ENCODE measurements at regions not wholly inside any gene's neighbourhood (a gene's known extent, or its start where the extent isn't known, plus 50 kb on each side); places are given as distances from the start of the nearest gene placed in this dataset.

DNA sequence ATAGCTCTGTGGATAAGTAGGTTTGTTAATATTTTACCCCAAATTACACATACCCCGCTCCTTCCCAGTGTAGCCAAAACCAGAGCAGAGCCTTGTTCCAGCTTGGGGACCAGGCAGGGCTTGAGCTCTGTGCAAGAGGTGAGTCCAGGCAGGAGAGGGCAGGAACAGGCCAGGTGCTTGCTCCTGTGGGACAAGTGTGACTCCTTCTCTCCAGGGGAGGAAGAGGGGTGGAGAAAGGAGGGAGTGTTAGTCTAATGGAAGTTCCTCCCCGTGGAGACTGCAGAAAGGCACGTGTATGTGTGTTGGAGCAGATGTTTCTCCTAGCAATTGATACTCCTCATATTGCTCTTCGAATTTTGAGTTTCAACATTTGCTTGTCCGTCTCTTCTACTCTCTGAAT lies 201.0 kb downstream of the FGF9 start:
- DNase-seq (ENCODE audit: low read depth, low spot score) = no peak

DNA sequence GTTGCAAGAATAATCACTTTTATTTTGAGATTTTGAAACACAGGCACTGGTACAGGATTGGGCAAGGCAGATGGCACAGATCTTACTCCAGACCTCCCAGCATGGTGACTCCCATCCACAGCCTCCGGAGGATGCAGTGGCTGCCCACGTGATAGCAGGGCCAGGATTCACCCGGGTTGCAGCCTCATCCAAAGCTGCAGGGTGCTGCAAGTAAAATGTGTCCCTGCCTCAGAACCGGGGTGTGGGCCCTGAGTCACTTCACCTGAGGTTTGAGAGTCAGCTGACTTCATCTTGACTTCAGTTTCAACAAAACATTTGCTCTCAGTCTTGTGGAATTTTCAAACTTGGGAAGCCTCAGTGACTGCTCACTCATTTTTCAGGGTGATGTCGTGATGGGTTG lies 201.9 kb downstream of the FGF9 start:
- CTCF ChIA-PET = no interaction called here
- Histone ChIP-seq H3K4me3 (ENCODE audit: low read depth in 2 of 2, low read length in 2 of 2) (no peak overlapping the region), H3K36me3 (ENCODE audit: control insufficient read depth, insufficient read depth, low read length) (no peaks in the 10 kb centered on the region), H3K9me3 (ENCODE audit: control insufficient read depth, insufficient read depth, low read depth, low read length) (no peaks in the 10 kb centered on the region), H3K27ac (ENCODE audit: low read length) (no peak overlapping the region), H3K27me3 (ENCODE audit: control insufficient read depth, insufficient read depth, low read length) (no peaks in the 10 kb centered on the region), H3K4me1 (ENCODE audit: control insufficient read depth, insufficient read depth, low read length) (no peaks in the 10 kb centered on the region)
- intact Hi-C loops (cut with micrococcal nuclease; ENCODE audit: unreplicated experiment) (no loop called here), in situ Hi-C loops (cut with HindIII; ENCODE audit: low pct_unique_long_range_greater_than_20kb, low sequenced_read_pairs) (no loop called here)
- no peak for TF ChIP-seq POLR2AphosphoS5 (IDR thresholded peaks at IDR 0.05; ENCODE audit: low read depth, low read length)
- TF ChIP-seq, protein P1, sequence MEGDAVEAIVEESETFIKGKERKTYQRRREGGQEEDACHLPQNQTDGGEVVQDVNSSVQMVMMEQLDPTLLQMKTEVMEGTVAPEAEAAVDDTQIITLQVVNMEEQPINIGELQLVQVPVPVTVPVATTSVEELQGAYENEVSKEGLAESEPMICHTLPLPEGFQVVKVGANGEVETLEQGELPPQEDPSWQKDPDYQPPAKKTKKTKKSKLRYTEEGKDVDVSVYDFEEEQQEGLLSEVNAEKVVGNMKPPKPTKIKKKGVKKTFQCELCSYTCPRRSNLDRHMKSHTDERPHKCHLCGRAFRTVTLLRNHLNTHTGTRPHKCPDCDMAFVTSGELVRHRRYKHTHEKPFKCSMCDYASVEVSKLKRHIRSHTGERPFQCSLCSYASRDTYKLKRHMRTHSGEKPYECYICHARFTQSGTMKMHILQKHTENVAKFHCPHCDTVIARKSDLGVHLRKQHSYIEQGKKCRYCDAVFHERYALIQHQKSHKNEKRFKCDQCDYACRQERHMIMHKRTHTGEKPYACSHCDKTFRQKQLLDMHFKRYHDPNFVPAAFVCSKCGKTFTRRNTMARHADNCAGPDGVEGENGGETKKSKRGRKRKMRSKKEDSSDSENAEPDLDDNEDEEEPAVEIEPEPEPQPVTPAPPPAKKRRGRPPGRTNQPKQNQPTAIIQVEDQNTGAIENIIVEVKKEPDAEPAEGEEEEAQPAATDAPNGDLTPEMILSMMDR (IDR thresholded peaks at IDR 0.05) = no peak
- POLR2A ChIA-PET = no interaction called here
- ATAC-seq (no peak), DNase-seq (ENCODE audit: low read depth, low spot score) (no peak)
- BruUV-seq (replicated peaks) = no TSS peak

More for the DNA sequence above, 201.0 kb downstream of the FGF9 start:
- Histone ChIP-seq H3K36me3 (ENCODE audit: control insufficient read depth, insufficient read depth, low read length) (no peaks in the 10 kb centered on the region), H3K27me3 (ENCODE audit: control insufficient read depth, insufficient read depth, low read length) (no peaks in the 10 kb centered on the region), H3K27ac (ENCODE audit: low read length) (no peak overlapping the region), H3K4me3 (ENCODE audit: low read depth in 2 of 2, low read length in 2 of 2) (no peak overlapping the region), H3K9me3 (ENCODE audit: control insufficient read depth, insufficient read depth, low read depth, low read length) (no peaks in the 10 kb centered on the region), H3K4me1 (ENCODE audit: control insufficient read depth, insufficient read depth, low read length) (no peaks in the 10 kb centered on the region)
- POLR2A ChIA-PET = no interaction called here
- TF ChIP-seq, protein P2, sequence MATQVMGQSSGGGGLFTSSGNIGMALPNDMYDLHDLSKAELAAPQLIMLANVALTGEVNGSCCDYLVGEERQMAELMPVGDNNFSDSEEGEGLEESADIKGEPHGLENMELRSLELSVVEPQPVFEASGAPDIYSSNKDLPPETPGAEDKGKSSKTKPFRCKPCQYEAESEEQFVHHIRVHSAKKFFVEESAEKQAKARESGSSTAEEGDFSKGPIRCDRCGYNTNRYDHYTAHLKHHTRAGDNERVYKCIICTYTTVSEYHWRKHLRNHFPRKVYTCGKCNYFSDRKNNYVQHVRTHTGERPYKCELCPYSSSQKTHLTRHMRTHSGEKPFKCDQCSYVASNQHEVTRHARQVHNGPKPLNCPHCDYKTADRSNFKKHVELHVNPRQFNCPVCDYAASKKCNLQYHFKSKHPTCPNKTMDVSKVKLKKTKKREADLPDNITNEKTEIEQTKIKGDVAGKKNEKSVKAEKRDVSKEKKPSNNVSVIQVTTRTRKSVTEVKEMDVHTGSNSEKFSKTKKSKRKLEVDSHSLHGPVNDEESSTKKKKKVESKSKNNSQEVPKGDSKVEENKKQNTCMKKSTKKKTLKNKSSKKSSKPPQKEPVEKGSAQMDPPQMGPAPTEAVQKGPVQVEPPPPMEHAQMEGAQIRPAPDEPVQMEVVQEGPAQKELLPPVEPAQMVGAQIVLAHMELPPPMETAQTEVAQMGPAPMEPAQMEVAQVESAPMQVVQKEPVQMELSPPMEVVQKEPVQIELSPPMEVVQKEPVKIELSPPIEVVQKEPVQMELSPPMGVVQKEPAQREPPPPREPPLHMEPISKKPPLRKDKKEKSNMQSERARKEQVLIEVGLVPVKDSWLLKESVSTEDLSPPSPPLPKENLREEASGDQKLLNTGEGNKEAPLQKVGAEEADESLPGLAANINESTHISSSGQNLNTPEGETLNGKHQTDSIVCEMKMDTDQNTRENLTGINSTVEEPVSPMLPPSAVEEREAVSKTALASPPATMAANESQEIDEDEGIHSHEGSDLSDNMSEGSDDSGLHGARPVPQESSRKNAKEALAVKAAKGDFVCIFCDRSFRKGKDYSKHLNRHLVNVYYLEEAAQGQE (IDR thresholded peaks at IDR 0.05; ENCODE audit: insufficient read depth in 1 of 2, low read depth in 2 of 2, low read length in 1 of 2) = no peak
- CTCF ChIA-PET = no interaction called here
- intact Hi-C loops (cut with micrococcal nuclease; ENCODE audit: unreplicated experiment) = no loop called here
- BruUV-seq (replicated peaks) = no TSS peak
- ATAC-seq = no peak
- in situ Hi-C loops (cut with HindIII; ENCODE audit: low pct_unique_long_range_greater_than_20kb, low sequenced_read_pairs) = no loop called here

DNA sequence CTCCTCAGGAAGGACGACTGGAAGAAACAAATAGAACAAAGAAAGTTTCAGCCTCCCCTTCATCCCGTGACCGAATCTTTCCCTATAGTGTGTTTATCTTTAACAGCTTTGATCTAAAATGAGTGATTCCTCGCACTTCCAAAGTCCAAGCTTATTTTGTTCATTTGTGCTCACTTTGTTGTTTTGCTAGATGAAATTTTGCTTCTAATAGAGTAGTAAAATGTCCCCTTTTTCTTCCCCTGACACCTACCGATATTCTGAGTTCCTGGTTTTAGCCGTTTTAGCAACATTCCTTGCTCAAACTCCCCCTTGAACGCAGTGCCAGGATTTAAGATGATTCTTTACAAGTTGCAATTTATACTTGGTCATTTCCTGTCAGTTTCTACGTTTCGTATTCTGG lies 204.2 kb downstream of the FGF9 start:
- ATAC-seq (no peak), DNase-seq (ENCODE audit: low read depth, low spot score) (no peak)
- no peaks in the 10 kb centered on the region for H3K4me1 ChIP-seq (ENCODE audit: control insufficient read depth, insufficient read depth, low read length)
- in situ Hi-C loops (cut with HindIII; ENCODE audit: low pct_unique_long_range_greater_than_20kb, low sequenced_read_pairs) (no loop called here), intact Hi-C loops (cut with micrococcal nuclease; ENCODE audit: unreplicated experiment) (no loop called here)
- POLR2A ChIA-PET = no interaction called here
- no peak overlapping the region for H3K27ac ChIP-seq (ENCODE audit: low read length)
- no peak for TF ChIP-seq POLR2AphosphoS5 (IDR thresholded peaks at IDR 0.05; ENCODE audit: low read depth, low read length)
- TF ChIP-seq, protein P2 (IDR thresholded peaks at IDR 0.05; ENCODE audit: insufficient read depth in 1 of 2, low read depth in 2 of 2, low read length in 1 of 2) = no peak
- TF ChIP-seq, protein P1 (IDR thresholded peaks at IDR 0.05) = no peak
- TF ChIP-seq SIN3A (IDR thresholded peaks at IDR 0.05; ENCODE audit: borderline replicate concordance, insufficient read depth, low read depth, low read length) = no peak
- TF ChIP-seq TCF7L2 (IDR thresholded peaks at IDR 0.05; ENCODE audit: low read depth, low read length) = no peak
- H3K36me3 ChIP-seq (ENCODE audit: control insufficient read depth, insufficient read depth, low read length) = no peaks in the 10 kb centered on the region
- no TSS peak for BruUV-seq (replicated peaks)
- H3K4me3 ChIP-seq (ENCODE audit: low read depth in 2 of 2, low read length in 2 of 2) = no peak overlapping the region
- no peaks in the 10 kb centered on the region for H3K27me3 ChIP-seq (ENCODE audit: control insufficient read depth, insufficient read depth, low read length)
- no peaks in the 10 kb centered on the region for H3K9me3 ChIP-seq (ENCODE audit: control insufficient read depth, insufficient read depth, low read depth, low read length)
- CTCF ChIA-PET = no interaction called here
